ENCODE measurements at regions not wholly inside any gene's neighbourhood (a gene's known extent, or its start where the extent isn't known, plus 50 kb on each side); places are given as distances from the start of the nearest gene placed in this dataset.
"Not testable (repeated sequence)": the region's sequence is repeated elsewhere in the genome, so short reads cannot be mapped to it uniquely, and the experiment has no call there.

GRCh38 chr20:55937283-55937682 is 68.0 kb downstream of the CBLN4 start:
- DNase-seq = no peak
- no peak overlapping the region for H3K4me3 ChIP-seq (ENCODE audit: insufficient read depth, low read depth, low read length)
- H3K27me3 ChIP-seq (ENCODE audit: control insufficient read depth, insufficient read depth, low read length) = no peaks in the 10 kb centered on the region
- H3K36me3 ChIP-seq (replicated peaks; ENCODE audit: control insufficient read depth, insufficient read depth, low read length) = no peaks in the 10 kb centered on the region

GRCh38 chr20:55936209-55936595 is 69.1 kb downstream of the CBLN4 start:
- no peak overlapping the region for H3K4me3 ChIP-seq (ENCODE audit: insufficient read depth, low read depth, low read length)
- H3K27me3 ChIP-seq (ENCODE audit: control insufficient read depth, insufficient read depth, low read length) = no peaks in the 10 kb centered on the region
- DNase-seq = no peak
- no peaks in the 10 kb centered on the region for H3K36me3 ChIP-seq (replicated peaks; ENCODE audit: control insufficient read depth, insufficient read depth, low read length)

GRCh38 chr20:55935448-55936208 is 69.7 kb downstream of the CBLN4 start:
- H3K36me3 ChIP-seq (replicated peaks; ENCODE audit: control insufficient read depth, insufficient read depth, low read length) = no peaks in the 10 kb centered on the region
- H3K4me3 ChIP-seq (ENCODE audit: insufficient read depth, low read depth, low read length) = no peak overlapping the region
- no peak for DNase-seq
- no peaks in the 10 kb centered on the region for H3K27me3 ChIP-seq (ENCODE audit: control insufficient read depth, insufficient read depth, low read length)

GRCh38 chr20:55934146-55934545 is 71.2 kb downstream of the CBLN4 start:
- DNase-seq = no peak
- Histone ChIP-seq H3K4me3 (ENCODE audit: insufficient read depth, low read depth, low read length) (no peak overlapping the region), H3K27me3 (ENCODE audit: control insufficient read depth, insufficient read depth, low read length) (no peaks in the 10 kb centered on the region), H3K36me3 (replicated peaks; ENCODE audit: control insufficient read depth, insufficient read depth, low read length) (no peaks in the 10 kb centered on the region)

- H3K36me3 ChIP-seq (replicated peaks; ENCODE audit: control insufficient read depth, insufficient read depth, low read length); H3K4me3 ChIP-seq (ENCODE audit: insufficient read depth, low read depth, low read length); DNase-seq; H3K27me3 ChIP-seq (ENCODE audit: control insufficient read depth, insufficient read depth, low read length): not testable (repeated sequence)
These were observed 74.4 kb downstream of the CBLN4 start for GRCh38 chr20:55930876-55931275.

GRCh38 chr20:55928266-55928665 is 77.1 kb downstream of the CBLN4 start:
- H3K36me3 ChIP-seq (replicated peaks; ENCODE audit: control insufficient read depth, insufficient read depth, low read length) = no peaks in the 10 kb centered on the region
- H3K27me3 ChIP-seq (ENCODE audit: control insufficient read depth, insufficient read depth, low read length) = no peaks in the 10 kb centered on the region
- no peak for DNase-seq
- H3K4me3 ChIP-seq (ENCODE audit: insufficient read depth, low read depth, low read length) = no peak overlapping the region

GRCh38 chr20:55919956-55920355 is 85.4 kb downstream of the CBLN4 start:
- no peak overlapping the region for H3K4me3 ChIP-seq (ENCODE audit: insufficient read depth, low read depth, low read length)
- no peaks in the 10 kb centered on the region for H3K27me3 ChIP-seq (ENCODE audit: control insufficient read depth, insufficient read depth, low read length)
- DNase-seq = no peak
- H3K36me3 ChIP-seq (replicated peaks; ENCODE audit: control insufficient read depth, insufficient read depth, low read length) = no peaks in the 10 kb centered on the region

- H3K27me3 ChIP-seq (ENCODE audit: control insufficient read depth, insufficient read depth, low read length) = no peaks in the 10 kb centered on the region
- no peak overlapping the region for H3K4me3 ChIP-seq (ENCODE audit: insufficient read depth, low read depth, low read length)
- DNase-seq = no peak
- no peaks in the 10 kb centered on the region for H3K36me3 ChIP-seq (replicated peaks; ENCODE audit: control insufficient read depth, insufficient read depth, low read length)
These were observed 86.0 kb downstream of the CBLN4 start for GRCh38 chr20:55919319-55919718.

- H3K4me3 ChIP-seq (ENCODE audit: insufficient read depth, low read depth, low read length) = no peak overlapping the region
- H3K36me3 ChIP-seq (replicated peaks; ENCODE audit: control insufficient read depth, insufficient read depth, low read length) = no peaks in the 10 kb centered on the region
- DNase-seq = no peak
- no peaks in the 10 kb centered on the region for H3K27me3 ChIP-seq (ENCODE audit: control insufficient read depth, insufficient read depth, low read length)
These were observed 86.8 kb downstream of the CBLN4 start for GRCh38 chr20:55918471-55918870.

GRCh38 chr20:55893031-55893430 is 112.3 kb downstream of the CBLN4 start:
- no peaks in the 10 kb centered on the region for H3K27me3 ChIP-seq (ENCODE audit: control insufficient read depth, insufficient read depth, low read length)
- no peaks in the 10 kb centered on the region for H3K36me3 ChIP-seq (replicated peaks; ENCODE audit: control insufficient read depth, insufficient read depth, low read length)
- DNase-seq = no peak
- no peak overlapping the region for H3K4me3 ChIP-seq (ENCODE audit: insufficient read depth, low read depth, low read length)

GRCh38 chr20:55888685-55889084 is 116.6 kb downstream of the CBLN4 start:
- Histone ChIP-seq H3K4me3 (ENCODE audit: insufficient read depth, low read depth, low read length) (no peak overlapping the region), H3K27me3 (ENCODE audit: control insufficient read depth, insufficient read depth, low read length) (no peaks in the 10 kb centered on the region), H3K36me3 (replicated peaks; ENCODE audit: control insufficient read depth, insufficient read depth, low read length) (no peaks in the 10 kb centered on the region)
- no peak for DNase-seq

- Histone ChIP-seq H3K36me3 (replicated peaks; ENCODE audit: control insufficient read depth, insufficient read depth, low read length) (no peaks in the 10 kb centered on the region), H3K27me3 (ENCODE audit: control insufficient read depth, insufficient read depth, low read length) (no peaks in the 10 kb centered on the region), H3K4me3 (ENCODE audit: insufficient read depth, low read depth, low read length) (no peak overlapping the region)
- no peak for DNase-seq
These were observed 122.4 kb downstream of the CBLN4 start for GRCh38 chr20:55882910-55883309.

- Histone ChIP-seq H3K4me3 (ENCODE audit: insufficient read depth, low read depth, low read length) (no peak overlapping the region), H3K36me3 (replicated peaks; ENCODE audit: control insufficient read depth, insufficient read depth, low read length) (no peaks in the 10 kb centered on the region), H3K27me3 (ENCODE audit: control insufficient read depth, insufficient read depth, low read length) (no peaks in the 10 kb centered on the region)
- no peak for DNase-seq
These were observed 123.0 kb downstream of the CBLN4 start for GRCh38 chr20:55882286-55882685.

- DNase-seq = no peak
- Histone ChIP-seq H3K27me3 (ENCODE audit: control insufficient read depth, insufficient read depth, low read length) (no peaks in the 10 kb centered on the region), H3K36me3 (replicated peaks; ENCODE audit: control insufficient read depth, insufficient read depth, low read length) (no peaks in the 10 kb centered on the region), H3K4me3 (ENCODE audit: insufficient read depth, low read depth, low read length) (no peak overlapping the region)
These were observed 124.1 kb downstream of the CBLN4 start for GRCh38 chr20:55881204-55881603.

- Histone ChIP-seq H3K36me3 (replicated peaks; ENCODE audit: control insufficient read depth, insufficient read depth, low read length) (no peaks in the 10 kb centered on the region), H3K4me3 (ENCODE audit: insufficient read depth, low read depth, low read length) (no peak overlapping the region)
- no peak for DNase-seq
These were observed 125.0 kb downstream of the CBLN4 start for GRCh38 chr20:55880361-55880760.

GRCh38 chr20:55855052-55855451 is 150.3 kb downstream of the CBLN4 start:
- no peaks in the 10 kb centered on the region for H3K36me3 ChIP-seq (replicated peaks; ENCODE audit: control insufficient read depth, insufficient read depth, low read length)
- no peak for DNase-seq

More at GRCh38 chr20:55880361-55880760, 125.0 kb downstream of the CBLN4 start:
- no peaks in the 10 kb centered on the region for H3K27me3 ChIP-seq (ENCODE audit: control insufficient read depth, insufficient read depth, low read length)

More at GRCh38 chr20:55855052-55855451, 150.3 kb downstream of the CBLN4 start:
- H3K4me3 ChIP-seq (ENCODE audit: insufficient read depth, low read depth, low read length) = no peak overlapping the region
- H3K27me3 ChIP-seq (ENCODE audit: control insufficient read depth, insufficient read depth, low read length) = no peaks in the 10 kb centered on the region
